ENCODE measurements at regions not wholly inside any gene's neighbourhood (a gene's known extent, or its start where the extent isn't known, plus 50 kb on each side); places are given as distances from the start of the nearest gene placed in this dataset.

DNA sequence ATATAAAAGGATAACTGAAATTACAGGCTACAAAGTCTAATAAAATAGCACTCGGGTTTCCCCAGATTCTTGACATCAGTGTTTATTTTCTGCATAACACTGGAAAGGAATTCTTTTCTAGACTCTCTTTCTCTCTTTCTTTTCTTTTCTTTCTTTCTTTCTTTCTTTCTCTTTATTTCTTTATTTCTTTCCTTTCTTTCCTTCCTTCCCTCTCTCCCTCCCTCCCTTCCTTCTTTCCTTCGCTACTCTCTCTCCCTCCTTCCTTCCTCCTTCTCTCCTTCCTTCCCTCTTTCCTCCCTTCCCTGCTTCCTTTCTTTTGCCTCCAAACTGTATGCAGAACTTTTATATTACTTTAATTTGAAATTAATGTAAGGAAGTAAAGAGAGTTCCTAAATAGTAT is 64.5 kb upstream of the GPR45 start:
- no peak overlapping the region for H2BK5ac ChIP-seq (ENCODE audit: low read length)
- 100% methylated on average over 1 of the region's 2 CpGs; no CpG with 5 or more reads in 1 of the 2 donors for WGBS, 2 donors (ENCODE audit: extremely low coverage in 2 of 2, insufficient read length in 2 of 2, insufficient replicate concordance in 1 of 2)
- peaks cover 0 to 76% (median 0%) of the 10 kb centered on the region in 3 experiments for H3K27me3 ChIP-seq (ENCODE audit: control insufficient read depth in 3 of 3, insufficient read depth in 3 of 3, low read depth in 1 of 3, low read length in 3 of 3)

DNA sequence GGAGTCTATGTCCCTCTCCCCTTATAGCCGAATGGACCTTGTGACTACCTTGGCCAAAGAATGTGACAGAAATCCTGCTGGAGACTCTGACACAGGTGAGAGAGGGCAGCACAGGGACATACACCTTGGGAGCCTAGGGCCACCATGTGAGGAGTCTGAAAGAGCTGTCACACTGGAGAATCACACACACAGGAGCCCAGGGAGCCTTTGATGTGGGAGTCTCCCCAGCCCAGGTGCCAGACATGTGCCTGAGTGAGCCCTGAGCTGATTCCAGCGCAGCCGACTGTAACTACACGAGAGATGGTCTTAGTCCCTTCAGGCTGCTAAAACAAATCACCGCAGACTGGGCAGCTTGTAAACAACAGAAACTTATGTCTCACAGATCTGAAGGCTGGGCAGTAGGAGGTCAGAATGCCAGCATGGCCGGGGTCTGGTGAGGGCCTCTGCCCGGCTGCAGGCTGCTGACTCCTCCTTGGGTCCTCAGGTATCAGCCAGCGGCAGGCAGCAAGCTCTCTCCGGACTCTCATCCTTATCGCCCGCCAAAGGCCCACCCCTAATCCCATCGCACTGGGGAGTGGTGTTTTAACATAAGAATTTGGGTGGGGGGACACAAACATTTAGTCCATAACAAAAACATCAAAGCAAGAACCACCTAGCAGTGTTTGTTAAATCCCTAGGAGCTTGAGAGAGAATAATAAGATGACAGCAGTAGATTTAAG is 63.8 kb upstream of the GPR45 start:
- H3K4me1 ChIP-seq (ENCODE audit: control insufficient read depth in 2 of 2, insufficient read depth in 1 of 2, low read depth in 1 of 2, low read length in 2 of 2): peaks cover 5 to 9% of the 10 kb centered on the region in 2 donors
- H3K27me3 ChIP-seq (ENCODE audit: control insufficient read depth in 3 of 3, insufficient read depth in 3 of 3, low read depth in 1 of 3, low read length in 3 of 3): peaks cover 0 to 76% (median 0%) of the 10 kb centered on the region in 3 experiments
- H3K23ac ChIP-seq (ENCODE audit: low read depth, low read length, poor library complexity): no peak overlapping the region
- H2BK15ac ChIP-seq (ENCODE audit: low read length): no peak overlapping the region
- H4K8ac ChIP-seq (ENCODE audit: low read depth, low read length): no peak overlapping the region
- no peak overlapping the region for H3K4me2 ChIP-seq (ENCODE audit: insufficient read depth, low read length, poor library complexity, severe bottlenecking)
- H2BK12ac ChIP-seq (ENCODE audit: low read length): no peak overlapping the region
- H3K27ac ChIP-seq (replicated peaks; ENCODE audit: low read length): no peak overlapping the region
- H2AK5ac ChIP-seq (ENCODE audit: low read depth, low read length): no peak overlapping the region
- no peak for DNase-seq (ENCODE audit: low spot score)
- H3K9me3 ChIP-seq (replicated peaks in 1 of 2; ENCODE audit: control insufficient read depth in 2 of 2, insufficient read depth in 1 of 2, low read depth in 1 of 2, low read length in 2 of 2): no peaks in the 10 kb centered on the region
- peak overlapping the region; percentile 84 for H3K18ac ChIP-seq (ENCODE audit: low read length)
- H4K91ac ChIP-seq (ENCODE audit: low read depth, low read length, poor library complexity): no peak overlapping the region
- H2BK120ac ChIP-seq (ENCODE audit: low read depth, low read length): no peak overlapping the region
- H3K4me3 ChIP-seq (ENCODE audit: low read length in 2 of 2): no peak overlapping the region
- WGBS, 2 donors (ENCODE audit: extremely low coverage in 2 of 2, insufficient read length in 2 of 2, insufficient replicate concordance in 1 of 2): no CpG with 5 or more reads among the region's 12 CpGs
- H3K79me1 ChIP-seq (ENCODE audit: low read depth, low read length): no peaks in the 10 kb centered on the region
- H3K36me3 ChIP-seq (replicated peaks in 1 of 2; ENCODE audit: control insufficient read depth in 2 of 2, insufficient read depth in 2 of 2, low read length in 2 of 2): no peaks in the 10 kb centered on the region
- H3K14ac ChIP-seq (ENCODE audit: low read length): no peak overlapping the region
- H3K4ac ChIP-seq (ENCODE audit: low read length): no peak overlapping the region
- H2BK5ac ChIP-seq (ENCODE audit: low read length): no peak overlapping the region
- H3K9ac ChIP-seq (ENCODE audit: low read depth, low read length, poor library complexity): no peak overlapping the region
- no peak overlapping the region for H2AFZ ChIP-seq (ENCODE audit: low read length)

More for the DNA sequence above, 64.5 kb upstream of the GPR45 start:
- Histone ChIP-seq H3K9me3 (replicated peaks in 1 of 2; ENCODE audit: control insufficient read depth in 2 of 2, insufficient read depth in 1 of 2, low read depth in 1 of 2, low read length in 2 of 2) (no peaks in the 10 kb centered on the region), H2AK5ac (ENCODE audit: low read depth, low read length) (no peak overlapping the region), H3K23ac (ENCODE audit: low read depth, low read length, poor library complexity) (no peak overlapping the region), H3K27ac (replicated peaks; ENCODE audit: low read length) (no peak overlapping the region), H4K8ac (ENCODE audit: low read depth, low read length) (no peak overlapping the region), H3K36me3 (replicated peaks in 1 of 2; ENCODE audit: control insufficient read depth in 2 of 2, insufficient read depth in 2 of 2, low read length in 2 of 2) (no peaks in the 10 kb centered on the region), H3K18ac (ENCODE audit: low read length) (no peak overlapping the region), H3K14ac (ENCODE audit: low read length) (no peak overlapping the region), H2BK120ac (ENCODE audit: low read depth, low read length) (no peak overlapping the region), H2AFZ (ENCODE audit: low read length) (no peak overlapping the region), H3K4me2 (ENCODE audit: insufficient read depth, low read length, poor library complexity, severe bottlenecking) (no peak overlapping the region), H3K79me1 (ENCODE audit: low read depth, low read length) (no peaks in the 10 kb centered on the region), H3K9ac (ENCODE audit: low read depth, low read length, poor library complexity) (no peak overlapping the region), H2BK12ac (ENCODE audit: low read length) (no peak overlapping the region), H4K91ac (ENCODE audit: low read depth, low read length, poor library complexity) (no peak overlapping the region), H2BK15ac (ENCODE audit: low read length) (no peak overlapping the region), H3K4ac (ENCODE audit: low read length) (no peak overlapping the region), H3K4me3 (ENCODE audit: low read length in 2 of 2) (no peak overlapping the region), H3K4me1 (ENCODE audit: control insufficient read depth in 2 of 2, insufficient read depth in 1 of 2, low read depth in 1 of 2, low read length in 2 of 2) (peaks cover 5 to 9% of the 10 kb centered on the region in 2 donors)
- DNase-seq (ENCODE audit: low spot score): no peak

- H2BK5ac ChIP-seq (ENCODE audit: low read length): no peak overlapping the region
- H4K91ac ChIP-seq (ENCODE audit: low read depth, low read length, poor library complexity): no peak overlapping the region
- no peaks in the 10 kb centered on the region for H3K79me1 ChIP-seq (ENCODE audit: low read depth, low read length)
- no peak overlapping the region for H3K18ac ChIP-seq (ENCODE audit: low read length)
- no peaks in the 10 kb centered on the region for H3K36me3 ChIP-seq (replicated peaks in 1 of 2; ENCODE audit: control insufficient read depth in 2 of 2, insufficient read depth in 2 of 2, low read length in 2 of 2)
- no peak overlapping the region for H2BK15ac ChIP-seq (ENCODE audit: low read length)
- no CpG with 5 or more reads among the region's 15 CpGs for WGBS, 2 donors (ENCODE audit: extremely low coverage in 2 of 2, insufficient read length in 2 of 2, insufficient replicate concordance in 1 of 2)
- no peak overlapping the region for H2AK5ac ChIP-seq (ENCODE audit: low read depth, low read length)
- no peak overlapping the region for H3K4ac ChIP-seq (ENCODE audit: low read length)
- H4K8ac ChIP-seq (ENCODE audit: low read depth, low read length): no peak overlapping the region
- H2BK12ac ChIP-seq (ENCODE audit: low read length): no peak overlapping the region
- H3K9me3 ChIP-seq (replicated peaks in 1 of 2; ENCODE audit: control insufficient read depth in 2 of 2, insufficient read depth in 1 of 2, low read depth in 1 of 2, low read length in 2 of 2): no peaks in the 10 kb centered on the region
- H2BK120ac ChIP-seq (ENCODE audit: low read depth, low read length): no peak overlapping the region
- H3K4me1 ChIP-seq (ENCODE audit: control insufficient read depth in 2 of 2, insufficient read depth in 1 of 2, low read depth in 1 of 2, low read length in 2 of 2): peaks cover 5 to 11% of the 10 kb centered on the region in 2 donors
- peaks cover 0 to 81% (median 0%) of the 10 kb centered on the region in 3 experiments for H3K27me3 ChIP-seq (ENCODE audit: control insufficient read depth in 3 of 3, insufficient read depth in 3 of 3, low read depth in 1 of 3, low read length in 3 of 3)
- H3K27ac ChIP-seq (replicated peaks; ENCODE audit: low read length): no peak overlapping the region
- no peak for DNase-seq (ENCODE audit: low spot score)
- H3K9ac ChIP-seq (ENCODE audit: low read depth, low read length, poor library complexity): no peak overlapping the region
- no peak overlapping the region for H3K14ac ChIP-seq (ENCODE audit: low read length)
- no peak overlapping the region for H3K4me3 ChIP-seq (ENCODE audit: low read length in 2 of 2)
- H2AFZ ChIP-seq (ENCODE audit: low read length): peak overlapping the region; percentile 72
- no peak overlapping the region for H3K23ac ChIP-seq (ENCODE audit: low read depth, low read length, poor library complexity)
- no peak overlapping the region for H3K4me2 ChIP-seq (ENCODE audit: insufficient read depth, low read length, poor library complexity, severe bottlenecking)
These were observed 61.8 kb upstream of the GPR45 start for GRCh38 chr2:105179469-105180372.

DNA sequence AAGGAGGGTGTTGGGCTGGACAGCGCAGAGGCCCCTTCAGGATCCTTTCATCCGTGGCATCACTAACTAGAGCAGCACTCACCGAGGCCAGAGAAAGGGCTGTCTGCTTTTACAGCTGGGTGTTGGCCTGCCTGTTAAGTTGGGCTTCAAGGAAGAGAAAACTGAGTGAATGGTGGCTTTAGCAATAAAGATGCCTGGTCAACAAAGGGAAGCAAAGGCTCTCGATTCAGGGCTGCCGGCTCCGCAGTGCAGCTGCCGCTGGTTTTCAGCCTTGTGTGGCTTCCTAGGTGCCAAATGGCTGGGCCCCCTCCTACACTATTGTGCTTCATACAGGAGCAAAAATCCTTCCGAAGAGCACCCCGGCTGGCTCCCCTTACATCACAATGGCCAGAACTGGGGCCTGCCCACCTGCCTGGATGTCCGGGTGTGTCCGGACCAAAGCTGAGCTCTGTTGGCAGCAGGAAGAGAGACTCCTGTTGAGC is 61.0 kb upstream of the GPR45 start:
- no peaks in the 10 kb centered on the region for H3K36me3 ChIP-seq (replicated peaks in 1 of 2; ENCODE audit: control insufficient read depth in 2 of 2, insufficient read depth in 2 of 2, low read length in 2 of 2)
- no peak overlapping the region for H3K4me3 ChIP-seq (ENCODE audit: low read length in 2 of 2)
- DNase-seq (ENCODE audit: low spot score): no peak
- H3K4ac ChIP-seq (ENCODE audit: low read length): no peak overlapping the region
- no peak overlapping the region for H2AK5ac ChIP-seq (ENCODE audit: low read depth, low read length)
- H2AFZ ChIP-seq (ENCODE audit: low read length): peak overlapping the region; percentile 72
- no peak overlapping the region for H3K23ac ChIP-seq (ENCODE audit: low read depth, low read length, poor library complexity)
- H3K27me3 ChIP-seq (ENCODE audit: control insufficient read depth in 3 of 3, insufficient read depth in 3 of 3, low read depth in 1 of 3, low read length in 3 of 3): peaks cover 0 to 74% (median 0%) of the 10 kb centered on the region in 3 experiments
- H3K79me1 ChIP-seq (ENCODE audit: low read depth, low read length): no peaks in the 10 kb centered on the region
- no peak overlapping the region for H2BK15ac ChIP-seq (ENCODE audit: low read length)
- no peaks in the 10 kb centered on the region for H3K9me3 ChIP-seq (replicated peaks in 1 of 2; ENCODE audit: control insufficient read depth in 2 of 2, insufficient read depth in 1 of 2, low read depth in 1 of 2, low read length in 2 of 2)
- no peak overlapping the region for H3K4me2 ChIP-seq (ENCODE audit: insufficient read depth, low read length, poor library complexity, severe bottlenecking)
- no peak overlapping the region for H4K8ac ChIP-seq (ENCODE audit: low read depth, low read length)
- no peak overlapping the region for H3K27ac ChIP-seq (replicated peaks; ENCODE audit: low read length)
- no peak overlapping the region for H3K9ac ChIP-seq (ENCODE audit: low read depth, low read length, poor library complexity)
- peaks cover 5 to 11% of the 10 kb centered on the region in 2 donors for H3K4me1 ChIP-seq (ENCODE audit: control insufficient read depth in 2 of 2, insufficient read depth in 1 of 2, low read depth in 1 of 2, low read length in 2 of 2)
- no peak overlapping the region for H2BK12ac ChIP-seq (ENCODE audit: low read length)
- WGBS, 2 donors (ENCODE audit: extremely low coverage in 2 of 2, insufficient read length in 2 of 2, insufficient replicate concordance in 1 of 2): no CpG with 5 or more reads among the region's 11 CpGs
- H4K91ac ChIP-seq (ENCODE audit: low read depth, low read length, poor library complexity): no peak overlapping the region
- no peak overlapping the region for H2BK120ac ChIP-seq (ENCODE audit: low read depth, low read length)
- H3K18ac ChIP-seq (ENCODE audit: low read length): peak overlapping the region; percentile 39
- no peak overlapping the region for H3K14ac ChIP-seq (ENCODE audit: low read length)
- H2BK5ac ChIP-seq (ENCODE audit: low read length): no peak overlapping the region
